Fibroblast of lung (primary cell): ENCODE measurements at regions not wholly inside any gene's neighbourhood (a gene's known extent, or its start where the extent isn't known, plus 50 kb on each side); places are given as distances from the start of the nearest gene placed in this dataset.

Source experiments
- DNase-seq, 2 donors: peaks; one replicate each; pipeline versions ENCODE4 v3.0.0 to v3.0.0-alpha.2; 2010; ENCODE audit warnings: low read depth in 2 of 2
- H2AFZ ChIP-seq: 2 replicates; pipeline ENCODE4 v1.5.1; 2012; ENCODE audit warnings: low read length, control low read depth, inconsistent platforms
- H3K27ac ChIP-seq: 2 replicates; pipeline ENCODE4 v1.5.1; 2011; ENCODE audit warnings: low read length, control low read depth; ENCODE audit not compliant: insufficient read depth
- H3K27me3 ChIP-seq: 2 replicates; pipeline ENCODE4 v1.5.1; 2011; ENCODE audit warnings: mild to moderate bottlenecking, low read length; ENCODE audit not compliant: control insufficient read depth, insufficient read depth
- H3K36me3 ChIP-seq: 2 replicates; pipeline ENCODE4 v1.5.1; 2011; ENCODE audit warnings: low read length; ENCODE audit not compliant: control insufficient read depth, insufficient read depth
- H3K4me1 ChIP-seq: 2 replicates; pipeline ENCODE4 v1.5.1; 2011; ENCODE audit warnings: low read length; ENCODE audit not compliant: control insufficient read depth, insufficient read depth; ENCODE audit errors: extremely low read depth
- H3K4me2 ChIP-seq: 2 replicates; pipeline ENCODE4 v1.5.1; 2011; ENCODE audit warnings: low read length, control low read depth; ENCODE audit not compliant: insufficient read depth; ENCODE audit errors: extremely low read depth
- H3K4me3 ChIP-seq, 4 experiments: fragments of 200-600 bp in 1 of 4; sonication (generic) in 1 of 4; replicated peaks in 1 of 4; 2 replicates each; pipeline ENCODE4 v1.5.1; 2011 to 2016; ENCODE audit warnings: low read length in 4 of 4, low read depth in 3 of 4, mild to moderate bottlenecking in 3 of 4, control low read depth in 2 of 4, inconsistent platforms in 1 of 4, mixed read lengths in 1 of 4; ENCODE audit not compliant: insufficient read depth in 1 of 4; ENCODE audit errors: control extremely low read depth in 1 of 4
- H3K79me2 ChIP-seq: 2 replicates; pipeline ENCODE4 v1.5.1; 2012; ENCODE audit warnings: mild to moderate bottlenecking, low read length, inconsistent platforms; ENCODE audit not compliant: control insufficient read depth, insufficient read depth
- H3K9ac ChIP-seq: 2 replicates; pipeline ENCODE4 v1.5.1; 2011; ENCODE audit warnings: mild to moderate bottlenecking, low read length, control low read depth; ENCODE audit not compliant: insufficient read depth
- H3K9me3 ChIP-seq: 2 replicates; pipeline ENCODE4 v1.5.1; 2012; ENCODE audit warnings: low read depth, low read length; ENCODE audit not compliant: control insufficient read depth, insufficient read depth
- H4K20me1 ChIP-seq: 2 replicates; pipeline ENCODE4 v1.5.1; 2011; ENCODE audit warnings: low read length; ENCODE audit not compliant: control insufficient read depth, insufficient read depth; ENCODE audit errors: extremely low read depth
- CTCF ChIP-seq, 2 donors: IDR thresholded peaks in 1 of 2; conservative IDR thresholded peaks in 1 of 2; 1 replicate in 1 of 2; 2 replicates in 1 of 2; pipeline ENCODE4 v1.5.1; 2011 to 2012; ENCODE audit warnings: low read length in 2 of 2, control low read depth in 1 of 2, inconsistent platforms in 1 of 2, low read depth in 1 of 2, mild to moderate bottlenecking in 1 of 2
- EZH2 ChIP-seq: IDR thresholded peaks from 2 replicates; pipeline ENCODE4 v1.5.1; 2012; ENCODE audit warnings: low read length, control low read depth, mild to moderate bottlenecking; ENCODE audit errors: missing control alignments

- H2AFZ ChIP-seq = no peak overlapping the region
- H3K36me3 ChIP-seq = no peaks in the 10 kb centered on the region
- H4K20me1 ChIP-seq = no peaks in the 10 kb centered on the region
- H3K4me1 ChIP-seq = no peaks in the 10 kb centered on the region
- H3K27ac ChIP-seq = no peak overlapping the region
- H3K4me3 ChIP-seq = no peak overlapping the region
- no peak overlapping the region for H3K4me2 ChIP-seq
- DNase-seq = peak; percentile 17 to 65
- H3K79me2 ChIP-seq = no peaks in the 10 kb centered on the region
- no peaks in the 10 kb centered on the region for H3K9me3 ChIP-seq
- TF ChIP-seq CTCF (conservative IDR thresholded peaks at IDR 0.05 in 1 of 2, IDR thresholded peaks at IDR 0.05 in 1 of 2; ENCODE audit: low read depth in 1 of 2, low read length in 2 of 2) = no peak
- no peak for TF ChIP-seq EZH2
- no peaks in the 10 kb centered on the region for H3K27me3 ChIP-seq
- H3K9ac ChIP-seq = no peak overlapping the region
These were observed 982.2 kb downstream of the TLE1 start for GRCh38 chr9:80707120-80707519.

GRCh38 chr9:80701061-80701460 lies 988.3 kb downstream of the TLE1 start:
- Histone ChIP-seq H3K4me1 (no peaks in the 10 kb centered on the region), H3K4me2 (no peak overlapping the region), H3K4me3 (no peak overlapping the region), H3K27ac (no peak overlapping the region), H3K9ac (no peak overlapping the region), H2AFZ (no peak overlapping the region), H4K20me1 (no peaks in the 10 kb centered on the region), H3K27me3 (no peaks in the 10 kb centered on the region), H3K36me3 (no peaks in the 10 kb centered on the region), H3K79me2 (no peaks in the 10 kb centered on the region), H3K9me3 (no peaks in the 10 kb centered on the region)
- no peak for TF ChIP-seq EZH2
- no peak for TF ChIP-seq CTCF (conservative IDR thresholded peaks at IDR 0.05 in 1 of 2, IDR thresholded peaks at IDR 0.05 in 1 of 2; ENCODE audit: low read depth in 1 of 2, low read length in 2 of 2)
- DNase-seq = peak in 1 of 2 donors; percentile 60

GRCh38 chr9:80699511-80699998 lies 989.8 kb downstream of the TLE1 start:
- Histone ChIP-seq H3K36me3 (no peaks in the 10 kb centered on the region), H2AFZ (no peak overlapping the region), H3K4me2 (no peak overlapping the region), H3K27ac (no peak overlapping the region), H3K4me1 (no peaks in the 10 kb centered on the region), H3K9me3 (no peaks in the 10 kb centered on the region), H4K20me1 (no peaks in the 10 kb centered on the region), H3K4me3 (no peak overlapping the region), H3K27me3 (no peaks in the 10 kb centered on the region), H3K9ac (no peak overlapping the region), H3K79me2 (no peaks in the 10 kb centered on the region)
- TF ChIP-seq EZH2 = no peak
- no peak for TF ChIP-seq CTCF (conservative IDR thresholded peaks at IDR 0.05 in 1 of 2, IDR thresholded peaks at IDR 0.05 in 1 of 2; ENCODE audit: low read depth in 1 of 2, low read length in 2 of 2)
- peak; percentile 60 to 98 for DNase-seq
